ENCODE measurements at regions not wholly inside any gene's neighbourhood (a gene's known extent, or its start where the extent isn't known, plus 50 kb on each side); places are given as distances from the start of the nearest gene placed in this dataset.

GRCh38 chrX:13494562-13494961 lies 74.8 kb upstream of the EGFL6 start:
- no peak for TF ChIP-seq POLR2A (IDR thresholded peaks at IDR 0.05)
- Histone ChIP-seq H3K4me3 (no peak overlapping the region), H3K4me1 (no peaks in the 10 kb centered on the region), H3K27ac (no peak overlapping the region), H3K9me3 (no peaks in the 10 kb centered on the region), H3K27me3 (no peaks in the 10 kb centered on the region), H3K36me3 (no peaks in the 10 kb centered on the region)
- no peak for DNase-seq (ENCODE audit: extremely low spot score in 2 of 2)
- intact Hi-C loops (cut with DNase I): no loop called here

GRCh38 chrX:13493659-13494058 lies 75.7 kb upstream of the EGFL6 start:
- Histone ChIP-seq H3K9me3 (no peaks in the 10 kb centered on the region), H3K36me3 (no peaks in the 10 kb centered on the region), H3K27ac (no peak overlapping the region), H3K4me1 (no peaks in the 10 kb centered on the region), H3K4me3 (no peak overlapping the region), H3K27me3 (no peaks in the 10 kb centered on the region)
- TF ChIP-seq CTCF (IDR thresholded peaks at IDR 0.05): no peak
- TF ChIP-seq POLR2AphosphoS5 (IDR thresholded peaks at IDR 0.05; ENCODE audit: insufficient read depth in 1 of 2, low read depth in 1 of 2): no peak
- TF ChIP-seq POLR2A (IDR thresholded peaks at IDR 0.05): no peak
- intact Hi-C loops (cut with DNase I): no loop called here
- no peak for DNase-seq (ENCODE audit: extremely low spot score in 2 of 2)

GRCh38 chrX:13492286-13492685 lies 77.1 kb upstream of the EGFL6 start:
- intact Hi-C loops (cut with DNase I): no loop called here

GRCh38 chrX:13491061-13491460 lies 78.3 kb upstream of the EGFL6 start:
- peaks cover 9% of the 10 kb centered on the region for H3K4me1 ChIP-seq
- no peaks in the 10 kb centered on the region for H3K27me3 ChIP-seq
- H3K36me3 ChIP-seq: no peaks in the 10 kb centered on the region
- no peak overlapping the region for H3K27ac ChIP-seq
- no peak overlapping the region for H3K4me3 ChIP-seq
- no peak for DNase-seq (ENCODE audit: extremely low spot score in 2 of 2)
- no peak for TF ChIP-seq CTCF (IDR thresholded peaks at IDR 0.05)
- no peak for TF ChIP-seq POLR2AphosphoS5 (IDR thresholded peaks at IDR 0.05; ENCODE audit: insufficient read depth in 1 of 2, low read depth in 1 of 2)
- no peak for TF ChIP-seq POLR2A (IDR thresholded peaks at IDR 0.05)
- intact Hi-C loops (cut with DNase I): no loop called here
- H3K9me3 ChIP-seq: no peaks in the 10 kb centered on the region

More at GRCh38 chrX:13492286-13492685, 77.1 kb upstream of the EGFL6 start:
- Histone ChIP-seq H3K4me3 (no peak overlapping the region), H3K9me3 (no peaks in the 10 kb centered on the region), H3K36me3 (no peaks in the 10 kb centered on the region), H3K4me1 (peaks cover 4% of the 10 kb centered on the region), H3K27ac (no peak overlapping the region), H3K27me3 (no peaks in the 10 kb centered on the region)
- DNase-seq (ENCODE audit: extremely low spot score in 2 of 2): no peak
- TF ChIP-seq POLR2A (IDR thresholded peaks at IDR 0.05) (no peak), POLR2AphosphoS5 (IDR thresholded peaks at IDR 0.05; ENCODE audit: insufficient read depth in 1 of 2, low read depth in 1 of 2) (no peak), CTCF (IDR thresholded peaks at IDR 0.05) (no peak)

GRCh38 chrX:13489454-13489853 lies 79.9 kb upstream of the EGFL6 start:
- H3K9me3 ChIP-seq: no peaks in the 10 kb centered on the region
- H3K4me1 ChIP-seq: peaks cover 9% of the 10 kb centered on the region
- H3K27ac ChIP-seq: peak overlapping the region; percentile 80
- H3K36me3 ChIP-seq: no peaks in the 10 kb centered on the region
- DNase-seq (ENCODE audit: extremely low spot score in 2 of 2): no peak
- H3K4me3 ChIP-seq: no peak overlapping the region
- intact Hi-C loops (cut with DNase I): loop anchor here (5.0 kb wide), 1 partner anchor 377 kb away; no protein-coding TSS in a partner anchor
- no peaks in the 10 kb centered on the region for H3K27me3 ChIP-seq
- TF ChIP-seq POLR2AphosphoS5 (IDR thresholded peaks at IDR 0.05; ENCODE audit: insufficient read depth in 1 of 2, low read depth in 1 of 2) (peak in 1 of 2 donors; percentile 40), CTCF (IDR thresholded peaks at IDR 0.05) (no peak), POLR2A (IDR thresholded peaks at IDR 0.05) (no peak)

Measured in vagina (tissue), 2 donors.